Activated naive CD8-positive, alpha-beta T cell treated with anti-CD3 and anti-CD28 coated beads, Interleukin-2, amount 50 U/mL, for 24 hours (primary cell): ENCODE measurements at regions not wholly inside any gene's neighbourhood (a gene's known extent, or its start where the extent isn't known, plus 50 kb on each side); places are given as distances from the start of the nearest gene placed in this dataset.

Experiments used
- ATAC-seq: fragments of 150-1000 bp; cut with Tn5 transposase; one replicate; pipeline ENCODE4 v1.10.0; 2021
- DNase-seq: peaks from one replicate; pipeline ENCODE4 v3.0.0; 2021
- H3K27ac Mint-ChIP-seq: one replicate; pipeline ENCODE4 v1.8.0; 2021; ENCODE audit warnings: mild to moderate bottlenecking, mixed read lengths
- H3K27me3 Mint-ChIP-seq: one replicate; pipeline ENCODE4 v1.8.0; 2021; ENCODE audit warnings: mixed read lengths
- H3K36me3 Mint-ChIP-seq: one replicate; pipeline ENCODE4 v1.8.0; 2021; ENCODE audit warnings: low read depth, mixed read lengths
- H3K4me1 Mint-ChIP-seq: one replicate; pipeline ENCODE4 v1.8.0; 2021; ENCODE audit warnings: mixed read lengths
- H3K4me3 Mint-ChIP-seq: one replicate; pipeline ENCODE4 v1.8.0; 2021; ENCODE audit warnings: mild to moderate bottlenecking, moderate library complexity, mixed read lengths
- H3K9me3 Mint-ChIP-seq: one replicate; pipeline ENCODE4 v1.8.0; 2021; ENCODE audit warnings: mixed read lengths

DNA sequence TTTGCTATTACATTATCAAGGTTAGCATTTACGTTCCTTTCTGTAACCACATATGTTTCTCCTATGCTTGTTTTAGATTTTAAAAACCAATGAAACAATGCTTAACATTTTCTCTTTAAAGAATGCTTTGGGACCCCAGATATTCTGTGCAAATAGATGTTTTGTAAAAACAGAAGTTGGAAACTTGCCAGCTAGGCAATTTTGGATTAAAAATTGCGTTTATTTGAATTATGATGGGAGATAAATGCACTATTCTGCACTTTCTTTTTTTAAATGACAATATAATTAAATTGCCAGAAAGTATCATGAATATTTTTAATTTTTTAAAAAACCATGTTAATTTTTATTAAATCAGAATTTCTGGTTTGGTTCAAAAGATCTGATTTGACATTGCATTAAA, 81.6 kb downstream of the MACIR start:
- Mint-ChIP-seq H3K4me1 (no peaks in the 10 kb centered on the region), H3K27me3 (peaks cover 7% of the 10 kb centered on the region), H3K4me3 (no peak overlapping the region), H3K9me3 (peaks cover 6% of the 10 kb centered on the region), H3K36me3 (no peaks in the 10 kb centered on the region), H3K27ac (no peak overlapping the region)
- ATAC-seq, result no peak
- no peak for DNase-seq

DNA sequence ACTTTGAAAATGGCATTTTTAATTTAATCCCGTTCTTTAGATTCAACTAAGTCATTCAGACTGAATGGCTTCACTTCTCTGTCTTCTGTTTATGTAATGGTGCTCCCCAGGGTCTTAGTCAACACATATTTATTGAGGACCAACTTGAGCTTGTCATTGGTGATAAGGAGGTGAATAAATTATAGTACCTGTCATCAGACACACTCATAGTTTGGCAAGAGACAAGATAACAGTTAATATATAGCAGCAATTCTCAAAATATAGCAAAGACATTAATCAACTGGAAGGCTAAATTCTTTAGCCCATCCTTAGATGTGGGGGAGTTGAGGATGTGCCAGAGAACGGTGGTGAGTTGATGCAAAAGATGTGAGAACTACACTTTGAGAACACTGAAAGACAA, 78.4 kb downstream of the MACIR start:
- H3K4me1 Mint-ChIP-seq, result no peaks in the 10 kb centered on the region

DNA sequence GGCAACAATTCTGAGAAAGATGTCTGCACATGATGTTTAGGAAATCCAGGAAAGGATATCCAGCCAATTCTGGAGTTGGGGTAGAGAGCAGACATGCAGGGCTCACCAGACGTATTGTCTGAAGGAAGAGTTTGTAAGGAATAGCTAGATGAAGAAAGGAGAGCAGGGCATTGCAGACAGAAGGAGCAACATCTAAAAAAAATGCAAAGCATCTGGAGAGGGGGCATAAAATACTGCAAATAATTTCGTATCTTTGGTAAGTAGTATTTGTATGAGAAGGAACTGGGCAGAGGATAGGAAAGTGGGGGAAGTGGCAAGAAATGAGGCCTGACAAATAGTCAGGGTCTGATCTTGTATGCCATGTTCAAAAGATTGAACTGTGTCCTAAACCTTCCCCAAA, 74.8 kb downstream of the MACIR start:
- no peaks in the 10 kb centered on the region for H3K36me3 Mint-ChIP-seq
- no peak for ATAC-seq
- H3K4me1 Mint-ChIP-seq, result no peaks in the 10 kb centered on the region
- H3K9me3 Mint-ChIP-seq, result no peaks in the 10 kb centered on the region
- H3K4me3 Mint-ChIP-seq, result no peak overlapping the region
- no peak for DNase-seq
- no peak overlapping the region for H3K27ac Mint-ChIP-seq
- H3K27me3 Mint-ChIP-seq, result peaks cover 8% of the 10 kb centered on the region

More for the DNA sequence above, 78.4 kb downstream of the MACIR start:
- H3K27me3 Mint-ChIP-seq, result peaks cover 7% of the 10 kb centered on the region
- no peaks in the 10 kb centered on the region for H3K9me3 Mint-ChIP-seq
- no peak overlapping the region for H3K27ac Mint-ChIP-seq
- no peak for DNase-seq
- no peak overlapping the region for H3K4me3 Mint-ChIP-seq
- no peak for ATAC-seq
- H3K36me3 Mint-ChIP-seq, result no peaks in the 10 kb centered on the region

DNA sequence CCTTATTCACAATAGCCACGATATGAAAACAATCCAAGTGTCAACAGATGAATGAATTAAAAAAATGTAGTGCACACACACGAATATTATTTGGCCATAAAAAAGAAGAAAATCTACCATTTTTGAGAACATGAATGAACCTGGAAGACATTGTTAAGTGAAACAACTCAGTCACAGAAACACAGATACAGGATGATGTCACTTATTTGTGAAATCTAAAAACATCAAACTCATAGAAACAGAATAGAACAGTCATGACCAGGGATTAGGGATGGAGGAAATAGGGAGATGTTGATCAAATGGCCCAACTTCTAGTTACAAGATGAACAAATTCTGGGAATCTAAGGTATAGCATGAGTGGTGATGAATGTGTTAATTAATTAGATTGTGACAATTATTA, 72.3 kb downstream of the MACIR start:
- DNase-seq, result no peak
- Mint-ChIP-seq H3K4me1 (no peaks in the 10 kb centered on the region), H3K4me3 (no peak overlapping the region), H3K36me3 (no peaks in the 10 kb centered on the region), H3K9me3 (no peaks in the 10 kb centered on the region), H3K27ac (no peak overlapping the region), H3K27me3 (peaks cover 3% of the 10 kb centered on the region)
- ATAC-seq, result no peak
